Kidney epithelial cell (primary cell): ENCODE measurements at regions not wholly inside any gene's neighbourhood (a gene's known extent, or its start where the extent isn't known, plus 50 kb on each side); places are given as distances from the start of the nearest gene placed in this dataset.

ENCODE experiments used
- DNase-seq: peaks from one replicate; pipeline ENCODE4 v3.0.0-alpha.2; 2010; ENCODE audit warnings: low read depth
- H3K27me3 ChIP-seq: 2 replicates; pipeline ENCODE4 v1.6.0; 2011; ENCODE audit warnings: low read length; ENCODE audit not compliant: control insufficient read depth, insufficient read depth
- H3K36me3 ChIP-seq: 2 replicates; pipeline ENCODE4 v1.5.1; 2011; ENCODE audit warnings: low read length; ENCODE audit not compliant: control insufficient read depth, insufficient read depth
- H3K4me3 ChIP-seq: 2 replicates; pipeline ENCODE4 v1.5.1; 2011; ENCODE audit warnings: low read depth, mild to moderate bottlenecking, control low read depth, low read length
- CTCF ChIP-seq: IDR thresholded peaks from 2 replicates; pipeline ENCODE4 v1.5.1; 2011; ENCODE audit warnings: mild to moderate bottlenecking, moderate library complexity, low read length, control low read depth, inconsistent platforms; ENCODE audit not compliant: insufficient read depth, poor library complexity, severe bottlenecking

GRCh38 chr2:161095314-161095713 is 64.9 kb upstream of the TANK start:
- H3K4me3 ChIP-seq, result no peak overlapping the region
- H3K27me3 ChIP-seq, result no peaks in the 10 kb centered on the region
- DNase-seq, result no peak
- TF ChIP-seq CTCF, result no peak
- H3K36me3 ChIP-seq, result no peaks in the 10 kb centered on the region

GRCh38 chr2:161096336-161096735 is 63.9 kb upstream of the TANK start:
- H3K36me3 ChIP-seq, result no peaks in the 10 kb centered on the region
- no peak for DNase-seq

GRCh38 chr2:161097157-161097556 is 63.1 kb upstream of the TANK start:
- Histone ChIP-seq H3K36me3 (no peaks in the 10 kb centered on the region), H3K27me3 (no peaks in the 10 kb centered on the region), H3K4me3 (no peak overlapping the region)
- no peak for TF ChIP-seq CTCF
- no peak for DNase-seq

More at GRCh38 chr2:161096336-161096735, 63.9 kb upstream of the TANK start:
- TF ChIP-seq CTCF, result no peak
- H3K27me3 ChIP-seq, result no peaks in the 10 kb centered on the region
- H3K4me3 ChIP-seq, result no peak overlapping the region

GRCh38 chr2:161100211-161100895 is 59.9 kb upstream of the TANK start:
- TF ChIP-seq CTCF, result no peak
- no peak for DNase-seq
- H3K27me3 ChIP-seq, result no peaks in the 10 kb centered on the region
- H3K36me3 ChIP-seq, result no peaks in the 10 kb centered on the region
- H3K4me3 ChIP-seq, result no peak overlapping the region

GRCh38 chr2:161101406-161101805 is 58.8 kb upstream of the TANK start:
- no peak for TF ChIP-seq CTCF

GRCh38 chr2:161102770-161103450 is 57.3 kb upstream of the TANK start:
- no peaks in the 10 kb centered on the region for H3K27me3 ChIP-seq
- no peak for DNase-seq
- no peaks in the 10 kb centered on the region for H3K36me3 ChIP-seq
- TF ChIP-seq CTCF, result no peak
- H3K4me3 ChIP-seq, result no peak overlapping the region

More at GRCh38 chr2:161101406-161101805, 58.8 kb upstream of the TANK start:
- no peak for DNase-seq
- H3K36me3 ChIP-seq, result no peaks in the 10 kb centered on the region
- H3K4me3 ChIP-seq, result no peak overlapping the region
- no peaks in the 10 kb centered on the region for H3K27me3 ChIP-seq
